NB4 (cell line): ENCODE measurements at regions not wholly inside any gene's neighbourhood (a gene's known extent, or its start where the extent isn't known, plus 50 kb on each side); places are given as distances from the start of the nearest gene placed in this dataset.

ENCODE experiments used
- DNase-seq: peaks from one replicate; pipeline ENCODE4 v3.0.0; 2010; ENCODE audit warnings: low read depth
- H3K4me3 ChIP-seq: one replicate; pipeline ENCODE4 v1.5.1; 2011; ENCODE audit warnings: mild to moderate bottlenecking, low read depth, low read length, moderate library complexity
- MYC ChIP-seq: IDR thresholded peaks from 2 replicates; pipeline ENCODE4 v1.6.1; 2011; ENCODE audit warnings: low read depth, low read length
- POLR2A ChIP-seq: IDR thresholded peaks from 2 replicates; pipeline ENCODE4 v1.6.1; 2011; ENCODE audit warnings: mild to moderate bottlenecking; ENCODE audit not compliant: insufficient read length; ENCODE audit errors: extremely low read depth
- TF ChIP-seq, protein P1 (sequence below): IDR thresholded peaks from 2 replicates; pipeline ENCODE4 v1.6.1; 2011; ENCODE audit warnings: low read depth, low read length
- TF ChIP-seq, protein P2 (sequence below): IDR thresholded peaks from one replicate; pipeline ENCODE4 v1.5.1; 2012; ENCODE audit warnings: low read depth, low read length

DNA sequence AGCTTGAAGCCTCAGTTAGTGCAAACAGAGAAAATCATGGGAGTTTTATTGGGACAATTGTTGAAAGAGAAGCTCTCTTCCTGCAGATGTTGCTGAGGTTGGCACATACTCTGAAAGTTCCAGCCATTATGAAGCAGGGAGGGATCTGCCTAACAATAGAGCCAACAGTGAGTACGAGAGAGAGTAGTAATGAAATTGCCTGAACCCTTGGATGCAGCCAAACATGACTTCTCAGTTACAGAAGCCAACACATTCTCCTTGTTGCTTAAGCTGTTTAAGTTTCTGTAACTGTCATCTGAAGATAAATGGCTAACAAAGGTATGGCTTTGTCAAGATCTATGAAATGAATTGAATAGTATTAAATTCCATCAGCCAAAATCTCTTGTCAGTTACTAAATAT is 211.0 kb upstream of the TTC14 start:
- DNase-seq, result no peak
- TF ChIP-seq, protein P1, sequence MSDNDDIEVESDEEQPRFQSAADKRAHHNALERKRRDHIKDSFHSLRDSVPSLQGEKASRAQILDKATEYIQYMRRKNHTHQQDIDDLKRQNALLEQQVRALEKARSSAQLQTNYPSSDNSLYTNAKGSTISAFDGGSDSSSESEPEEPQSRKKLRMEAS, result no peak
- no peak for TF ChIP-seq POLR2A
- TF ChIP-seq MYC, result no peak
- TF ChIP-seq, protein P2, sequence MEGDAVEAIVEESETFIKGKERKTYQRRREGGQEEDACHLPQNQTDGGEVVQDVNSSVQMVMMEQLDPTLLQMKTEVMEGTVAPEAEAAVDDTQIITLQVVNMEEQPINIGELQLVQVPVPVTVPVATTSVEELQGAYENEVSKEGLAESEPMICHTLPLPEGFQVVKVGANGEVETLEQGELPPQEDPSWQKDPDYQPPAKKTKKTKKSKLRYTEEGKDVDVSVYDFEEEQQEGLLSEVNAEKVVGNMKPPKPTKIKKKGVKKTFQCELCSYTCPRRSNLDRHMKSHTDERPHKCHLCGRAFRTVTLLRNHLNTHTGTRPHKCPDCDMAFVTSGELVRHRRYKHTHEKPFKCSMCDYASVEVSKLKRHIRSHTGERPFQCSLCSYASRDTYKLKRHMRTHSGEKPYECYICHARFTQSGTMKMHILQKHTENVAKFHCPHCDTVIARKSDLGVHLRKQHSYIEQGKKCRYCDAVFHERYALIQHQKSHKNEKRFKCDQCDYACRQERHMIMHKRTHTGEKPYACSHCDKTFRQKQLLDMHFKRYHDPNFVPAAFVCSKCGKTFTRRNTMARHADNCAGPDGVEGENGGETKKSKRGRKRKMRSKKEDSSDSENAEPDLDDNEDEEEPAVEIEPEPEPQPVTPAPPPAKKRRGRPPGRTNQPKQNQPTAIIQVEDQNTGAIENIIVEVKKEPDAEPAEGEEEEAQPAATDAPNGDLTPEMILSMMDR, result no peak
- H3K4me3 ChIP-seq, result no peak overlapping the region

DNA sequence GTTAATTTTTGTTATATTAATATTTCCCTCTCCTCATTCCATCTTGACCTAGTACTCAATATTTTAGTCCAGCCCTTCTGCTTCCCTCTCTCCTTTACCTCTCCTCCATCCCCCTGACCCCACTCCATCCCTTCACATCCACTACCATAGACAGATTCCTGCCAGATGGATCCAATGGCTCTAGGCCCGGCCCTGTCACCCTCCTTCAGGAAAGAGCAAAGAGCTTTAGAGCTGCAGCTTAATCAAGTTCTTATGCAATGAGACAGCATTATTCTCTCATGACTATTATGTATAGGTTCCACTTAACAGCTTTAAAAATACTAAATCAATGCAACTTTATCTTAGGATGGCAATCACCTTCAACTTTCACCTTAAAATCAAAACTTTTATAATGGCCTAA is 200.7 kb upstream of the TTC14 start:
- no peak overlapping the region for H3K4me3 ChIP-seq
- TF ChIP-seq, protein P2, result no peak
- TF ChIP-seq, protein P1, result no peak
- no peak for TF ChIP-seq MYC
- no peak for TF ChIP-seq POLR2A
- DNase-seq, result no peak

DNA sequence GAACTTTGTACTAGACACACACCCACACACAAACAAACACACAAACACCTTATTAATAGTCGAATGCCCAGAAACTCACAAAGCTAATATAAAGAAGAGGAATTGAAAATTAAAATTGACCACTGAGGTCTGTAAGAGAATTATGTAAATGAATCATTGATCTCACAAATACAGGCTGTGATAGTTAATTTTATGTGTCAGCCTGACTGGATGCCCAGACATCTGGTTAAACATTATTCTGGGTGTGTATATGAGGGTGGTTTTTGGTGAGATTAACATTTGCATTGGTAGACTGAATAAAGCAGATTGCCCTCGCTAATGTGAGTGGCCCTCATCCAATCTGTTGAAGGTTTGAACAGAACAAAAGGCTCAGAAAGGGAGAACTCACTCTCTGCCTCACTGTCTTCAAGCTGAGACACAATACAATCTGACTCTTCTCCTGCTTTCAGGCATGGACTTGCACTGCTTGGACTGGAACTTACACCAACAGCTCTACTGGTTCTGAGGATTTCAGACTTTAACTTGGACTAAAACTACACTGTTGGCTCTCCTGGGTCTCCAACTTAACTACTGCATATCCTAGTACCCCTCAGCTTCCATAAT is 199.4 kb upstream of the TTC14 start:
- H3K4me3 ChIP-seq, result no peak overlapping the region
- TF ChIP-seq, protein P2, result no peak
- TF ChIP-seq MYC (no peak), POLR2A (no peak)
- TF ChIP-seq, protein P1, result no peak
- DNase-seq, result no peak

DNA sequence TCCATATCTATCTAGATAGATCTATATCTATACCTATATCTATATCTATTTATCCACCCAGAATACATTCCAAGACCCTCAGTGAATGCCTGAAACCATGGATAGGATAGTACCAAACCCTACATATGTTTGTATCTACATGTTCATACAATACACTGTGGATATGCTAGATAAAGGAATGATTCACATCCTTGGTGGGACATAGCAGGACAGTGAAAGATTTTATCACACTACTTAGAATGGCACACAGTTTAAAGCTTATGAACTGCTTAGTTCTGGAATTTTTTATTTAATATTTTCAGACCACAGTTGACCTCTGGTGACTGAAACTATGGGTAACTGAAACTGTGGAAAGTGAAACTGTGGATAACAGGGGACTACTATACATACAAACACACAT is 198.8 kb upstream of the TTC14 start:
- H3K4me3 ChIP-seq, result no peak overlapping the region
- DNase-seq, result no peak
- TF ChIP-seq, protein P1, result no peak
- TF ChIP-seq MYC (no peak), POLR2A (no peak)
- TF ChIP-seq, protein P2, result no peak

DNA sequence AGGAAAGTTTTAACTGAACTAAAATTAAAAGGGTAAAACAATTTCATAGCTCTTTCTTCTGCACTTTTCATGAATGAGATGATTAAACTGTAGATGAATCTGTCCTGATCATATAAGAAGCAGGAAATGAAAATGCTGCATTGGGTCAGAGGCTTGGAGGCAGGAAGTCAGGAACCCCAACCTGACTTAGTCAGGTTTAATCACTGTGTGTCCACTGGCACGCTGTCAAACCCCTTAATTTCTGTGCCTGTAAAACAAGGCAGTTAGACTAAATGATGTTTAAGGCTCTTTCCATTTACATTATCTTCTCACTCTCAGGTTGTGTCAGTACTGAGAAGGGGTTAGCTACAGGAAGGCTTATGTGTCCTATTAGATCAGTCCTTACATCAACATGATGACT is 193.3 kb upstream of the TTC14 start:
- TF ChIP-seq MYC, result no peak
- TF ChIP-seq, protein P2, result no peak
- TF ChIP-seq, protein P1, result no peak
- TF ChIP-seq POLR2A, result no peak
- no peak for DNase-seq
- H3K4me3 ChIP-seq, result no peak overlapping the region
